Adrenal gland (tissue), 5 donors: ENCODE measurements at regions not wholly inside any gene's neighbourhood (a gene's known extent, or its start where the extent isn't known, plus 50 kb on each side); places are given as distances from the start of the nearest gene placed in this dataset.

Source experiments
- CTCF ChIP-seq, 6 experiments: fragments of 450-650 bp in 4 of 6; fragments of 200-600 bp in 2 of 6; sonication (generic) in 1 of 6; IDR thresholded peaks; 1 replicate in 5 of 6; 2 replicates in 1 of 6; pipeline versions ENCODE4 v1.5.1 to v1.8.0; 2016 to 2021; ENCODE audit warnings: antibody characterized with exemption in 6 of 6, mild to moderate bottlenecking in 2 of 6, moderate library complexity in 1 of 6
- POLR2A ChIP-seq, 2 donors: fragments of 450-650 bp; IDR thresholded peaks; one replicate each; pipeline ENCODE4 v1.6.1; 2017; ENCODE audit warnings: antibody characterized with exemption in 2 of 2, mild to moderate bottlenecking in 2 of 2, moderate library complexity in 1 of 2
- donor health status: DM: no; HTN: no; CAD: no.

GRCh38 chr2:18819566-18819965, 230.2 kb upstream of the NT5C1B start:
- no peak for TF ChIP-seq CTCF (IDR thresholded peaks at IDR 0.05)
- TF ChIP-seq POLR2A (IDR thresholded peaks at IDR 0.05), result no peak
